Esophagus muscularis mucosa (tissue), 4 donors: ENCODE measurements at regions not wholly inside any gene's neighbourhood (a gene's known extent, or its start where the extent isn't known, plus 50 kb on each side); places are given as distances from the start of the nearest gene placed in this dataset.

Experiments
- EP300 ChIP-seq: sonication (generic); formaldehyde crosslinking; IDR thresholded peaks from one replicate; pipeline ENCODE4 v1.6.1; 2017; ENCODE audit warnings: antibody characterized with exemption
- POLR2A ChIP-seq: fragments of 450-650 bp; IDR thresholded peaks from one replicate; pipeline ENCODE4 v1.6.1; 2017; ENCODE audit warnings: antibody characterized with exemption, moderate library complexity, mild to moderate bottlenecking, low read depth
- POLR2AphosphoS5 ChIP-seq, 2 donors: sonication (generic); formaldehyde crosslinking; IDR thresholded peaks; one replicate each; pipeline ENCODE4 v1.6.1; 2017; ENCODE audit warnings: antibody characterized with exemption in 2 of 2
- TF ChIP-seq, protein P1 (sequence below), 3 experiments: fragments of 200-600 bp in 2 of 3; fragments of 450-650 bp in 1 of 3; sonication (generic) in 2 of 3; IDR thresholded peaks; one replicate each; pipeline ENCODE4 v1.5.1; 2017 to 2019; ENCODE audit warnings: antibody characterized with exemption in 3 of 3, mild to moderate bottlenecking in 2 of 3, moderate library complexity in 1 of 3

DNA sequence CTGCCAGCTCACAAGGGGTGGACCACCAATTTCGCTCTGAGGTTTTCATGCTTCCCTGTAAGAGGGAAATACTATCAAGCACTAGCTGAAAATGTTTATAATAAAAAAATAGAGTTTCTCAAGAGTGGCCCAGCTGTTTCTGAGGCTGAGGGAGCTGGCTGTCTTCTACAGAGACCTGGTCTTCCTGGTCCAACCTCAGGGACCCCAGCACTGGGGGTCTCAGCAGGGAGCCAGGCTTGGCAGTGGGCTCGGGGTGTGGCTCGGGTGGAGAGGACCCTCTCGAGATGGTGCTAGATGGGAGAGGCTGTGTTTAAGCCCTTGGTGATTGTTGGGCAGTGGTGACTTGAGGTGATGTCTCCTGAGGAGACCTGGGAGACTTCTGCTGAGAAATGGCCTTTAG lies 87.3 kb upstream of the SHH start:
- TF ChIP-seq, protein P1, sequence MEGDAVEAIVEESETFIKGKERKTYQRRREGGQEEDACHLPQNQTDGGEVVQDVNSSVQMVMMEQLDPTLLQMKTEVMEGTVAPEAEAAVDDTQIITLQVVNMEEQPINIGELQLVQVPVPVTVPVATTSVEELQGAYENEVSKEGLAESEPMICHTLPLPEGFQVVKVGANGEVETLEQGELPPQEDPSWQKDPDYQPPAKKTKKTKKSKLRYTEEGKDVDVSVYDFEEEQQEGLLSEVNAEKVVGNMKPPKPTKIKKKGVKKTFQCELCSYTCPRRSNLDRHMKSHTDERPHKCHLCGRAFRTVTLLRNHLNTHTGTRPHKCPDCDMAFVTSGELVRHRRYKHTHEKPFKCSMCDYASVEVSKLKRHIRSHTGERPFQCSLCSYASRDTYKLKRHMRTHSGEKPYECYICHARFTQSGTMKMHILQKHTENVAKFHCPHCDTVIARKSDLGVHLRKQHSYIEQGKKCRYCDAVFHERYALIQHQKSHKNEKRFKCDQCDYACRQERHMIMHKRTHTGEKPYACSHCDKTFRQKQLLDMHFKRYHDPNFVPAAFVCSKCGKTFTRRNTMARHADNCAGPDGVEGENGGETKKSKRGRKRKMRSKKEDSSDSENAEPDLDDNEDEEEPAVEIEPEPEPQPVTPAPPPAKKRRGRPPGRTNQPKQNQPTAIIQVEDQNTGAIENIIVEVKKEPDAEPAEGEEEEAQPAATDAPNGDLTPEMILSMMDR (IDR thresholded peaks at IDR 0.05) = no peak
- TF ChIP-seq POLR2A (no peak), EP300 (no peak), POLR2AphosphoS5 (IDR thresholded peaks at IDR 0.05) (no peak)
